Large intestine (tissue), 3 donors: ENCODE measurements at regions not wholly inside any gene's neighbourhood (a gene's known extent, or its start where the extent isn't known, plus 50 kb on each side); places are given as distances from the start of the nearest gene placed in this dataset.

ENCODE experiments used
- DNase-seq, 2 donors: peaks; one replicate each; pipeline versions ENCODE4 v3.0.0 to v3.0.0-alpha.2; 2013
- H3K27ac ChIP-seq: one replicate; pipeline ENCODE4 v1.5.1; 2013; ENCODE audit warnings: low read length
- H3K27me3 ChIP-seq: 2 replicates; pipeline ENCODE4 v1.6.1; 2013; ENCODE audit warnings: low read length; ENCODE audit not compliant: control insufficient read depth, insufficient read depth
- H3K36me3 ChIP-seq: 2 replicates; pipeline ENCODE4 v1.6.1; 2013; ENCODE audit warnings: low read length; ENCODE audit not compliant: control insufficient read depth, insufficient read depth
- H3K4me1 ChIP-seq: one replicate; pipeline ENCODE4 v1.6.1; 2013; ENCODE audit warnings: low read length; ENCODE audit not compliant: control insufficient read depth, insufficient read depth
- H3K4me3 ChIP-seq: one replicate; pipeline ENCODE4 v1.5.1; 2013; ENCODE audit warnings: low read length
- H3K9me3 ChIP-seq: one replicate; pipeline ENCODE4 v1.6.1; 2013; ENCODE audit warnings: mild to moderate bottlenecking, low read depth, low read length, moderate library complexity; ENCODE audit not compliant: control insufficient read depth
- WGBS: methylation state at CpG from one replicate; pipeline ENCODE4 v1.1.5; 2013; ENCODE audit warnings: low lambda C conversion rate; ENCODE audit not compliant: insufficient coverage; 5-methylcytosine and 5-hydroxymethylcytosine counted together

DNA sequence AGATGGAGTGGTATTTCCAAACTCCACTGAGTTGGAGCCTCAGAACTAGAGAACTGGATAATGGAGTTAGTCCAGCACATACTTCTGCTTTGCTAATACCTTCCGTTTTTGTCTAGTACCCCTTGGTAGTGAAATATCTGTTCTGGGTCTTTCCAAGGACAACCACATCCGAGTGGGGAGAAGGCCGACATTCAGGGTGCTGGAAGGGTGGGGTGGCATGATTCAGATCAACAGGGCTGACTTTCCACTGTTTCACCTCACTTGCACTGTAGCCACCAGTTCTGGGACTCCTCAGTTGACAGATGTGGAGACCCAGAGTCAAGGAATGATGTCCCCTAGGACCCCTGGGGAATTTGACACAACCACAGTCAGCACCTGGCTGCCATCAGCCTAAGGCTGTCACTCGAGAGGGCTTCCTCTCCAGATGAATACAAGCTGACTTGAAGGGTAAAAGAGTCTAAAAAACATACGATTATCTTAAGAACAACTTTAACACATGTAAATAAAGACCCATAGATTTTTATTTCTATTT lies 84.8 kb upstream of the HNF1B start:
- Histone ChIP-seq H3K36me3 (no peaks in the 10 kb centered on the region), H3K27ac (no peak overlapping the region), H3K9me3 (no peaks in the 10 kb centered on the region), H3K4me3 (no peak overlapping the region), H3K27me3 (no peaks in the 10 kb centered on the region), H3K4me1 (peaks cover 9% of the 10 kb centered on the region)
- no CpG with 5 or more reads among the region's 5 CpGs for WGBS
- no peak for DNase-seq

DNA sequence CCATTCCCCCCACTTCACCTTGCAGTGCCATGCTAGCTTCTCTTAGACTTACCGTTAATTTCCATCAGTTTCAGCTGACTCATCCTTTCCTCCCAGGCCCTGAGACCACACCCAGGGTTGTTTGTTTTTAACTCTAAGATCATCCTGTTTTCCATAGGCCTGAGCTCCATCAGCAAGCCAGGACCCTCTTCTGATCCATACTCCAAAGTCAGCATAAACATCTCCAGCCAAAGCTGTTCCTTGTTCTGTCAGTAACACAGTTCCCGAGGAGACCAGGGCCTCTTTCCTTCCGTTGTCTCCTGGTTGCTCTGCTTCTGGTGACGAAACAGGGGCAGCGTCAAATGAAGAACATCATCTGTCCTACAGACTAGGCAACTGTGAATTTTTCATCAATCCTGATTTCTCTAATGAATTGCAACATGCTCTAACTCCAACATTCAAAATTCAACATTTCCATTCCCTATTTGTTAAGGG lies 83.8 kb upstream of the HNF1B start:
- DNase-seq: no peak
- WGBS: 77% methylated on average over 3 of the region's 5 CpGs
- Histone ChIP-seq H3K36me3 (no peaks in the 10 kb centered on the region), H3K27me3 (no peaks in the 10 kb centered on the region), H3K4me1 (peaks cover 9% of the 10 kb centered on the region), H3K4me3 (no peak overlapping the region), H3K27ac (no peak overlapping the region), H3K9me3 (no peaks in the 10 kb centered on the region)

DNA sequence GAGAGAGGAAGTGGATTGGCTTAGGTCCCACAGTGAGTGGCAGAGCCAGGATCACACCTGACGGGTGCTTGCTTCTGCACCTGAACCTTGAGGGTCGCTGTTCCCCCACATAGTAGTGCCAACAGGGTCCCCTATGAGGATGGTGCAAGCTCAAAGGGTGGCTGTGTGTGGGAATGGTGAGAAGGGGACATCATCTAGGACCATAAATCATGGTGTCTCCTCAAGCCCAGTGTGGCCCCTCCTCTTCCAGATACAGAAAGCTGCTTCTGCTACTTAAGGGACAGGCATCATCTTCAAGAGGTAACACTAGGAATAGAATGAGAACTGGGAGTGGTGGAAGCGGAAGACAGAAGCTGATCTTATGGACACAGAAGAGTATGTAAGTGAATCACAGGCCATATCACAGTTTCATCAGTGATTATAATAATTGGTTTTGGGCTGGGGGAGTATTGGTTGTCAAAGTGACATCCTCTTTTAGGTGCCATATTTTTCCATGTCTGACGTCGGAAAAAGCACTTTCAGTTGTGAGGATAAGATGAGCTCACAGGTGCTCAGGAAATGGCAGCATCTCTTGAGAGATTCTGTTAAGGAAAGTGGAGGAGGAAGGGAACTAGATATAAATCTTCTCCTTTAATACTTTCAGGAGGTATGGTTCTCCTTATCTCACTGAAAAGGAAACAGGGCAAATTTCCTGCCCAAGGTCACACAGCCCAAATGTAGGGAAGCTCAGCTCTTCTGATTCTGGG lies 83.2 kb upstream of the HNF1B start:
- H3K36me3 ChIP-seq: no peaks in the 10 kb centered on the region
- no peak for DNase-seq
- H3K27ac ChIP-seq: no peak overlapping the region
- no peaks in the 10 kb centered on the region for H3K27me3 ChIP-seq
- H3K4me3 ChIP-seq: no peak overlapping the region
- H3K9me3 ChIP-seq: no peaks in the 10 kb centered on the region
- WGBS: 60% methylated on average over 2 of the region's 5 CpGs
- H3K4me1 ChIP-seq: peaks cover 9% of the 10 kb centered on the region

DNA sequence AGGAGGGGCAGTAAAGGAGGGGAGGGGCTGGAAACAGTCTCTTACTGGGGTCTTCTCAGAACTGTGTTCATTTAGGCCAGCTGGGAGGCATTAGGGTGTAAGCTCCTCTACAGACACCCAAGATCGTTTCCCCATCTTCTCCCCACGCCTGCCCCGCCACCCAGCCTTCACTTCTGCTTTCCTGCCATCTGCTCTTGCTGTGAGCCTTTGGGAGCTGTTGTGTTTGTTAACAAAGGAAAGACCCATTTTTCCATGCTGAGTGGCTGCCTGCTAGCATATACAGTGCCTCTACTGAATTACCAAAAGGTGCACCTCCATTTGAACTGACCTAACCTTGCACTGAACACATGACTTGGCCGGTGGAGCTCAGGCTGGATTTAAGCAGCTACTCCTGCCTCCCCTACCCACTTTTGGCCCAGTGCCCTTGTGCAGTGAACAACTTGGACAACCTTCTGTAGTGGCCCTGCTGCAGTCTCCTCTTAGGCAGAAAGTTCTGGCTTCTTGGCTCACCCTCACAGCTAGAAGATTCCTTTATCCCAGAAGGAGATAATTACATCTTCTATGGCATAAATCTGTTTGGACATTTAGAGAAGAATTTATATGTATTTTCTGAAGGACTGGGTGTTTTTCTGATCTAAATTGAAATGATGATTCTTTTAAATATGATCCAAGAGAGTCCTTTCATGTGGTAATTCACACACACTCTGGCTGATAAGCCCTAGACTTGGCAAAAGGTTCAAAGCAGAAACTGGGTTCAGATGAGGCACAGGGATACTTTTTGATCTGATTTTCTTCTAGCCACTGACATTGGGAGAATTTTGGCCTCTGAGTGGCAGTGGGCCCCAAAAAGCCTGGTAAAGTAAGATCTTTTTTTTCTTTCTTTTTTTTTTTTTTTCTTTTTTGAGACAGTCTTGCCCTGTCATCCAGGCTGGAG lies 81.9 kb upstream of the HNF1B start:
- no peak for DNase-seq
- no peaks in the 10 kb centered on the region for H3K36me3 ChIP-seq
- H3K9me3 ChIP-seq: no peaks in the 10 kb centered on the region
- no peak overlapping the region for H3K4me3 ChIP-seq
- H3K27me3 ChIP-seq: no peaks in the 10 kb centered on the region
- WGBS: no CpG with 5 or more reads among the region's 4 CpGs
- peaks cover 9% of the 10 kb centered on the region for H3K4me1 ChIP-seq
- no peak overlapping the region for H3K27ac ChIP-seq

DNA sequence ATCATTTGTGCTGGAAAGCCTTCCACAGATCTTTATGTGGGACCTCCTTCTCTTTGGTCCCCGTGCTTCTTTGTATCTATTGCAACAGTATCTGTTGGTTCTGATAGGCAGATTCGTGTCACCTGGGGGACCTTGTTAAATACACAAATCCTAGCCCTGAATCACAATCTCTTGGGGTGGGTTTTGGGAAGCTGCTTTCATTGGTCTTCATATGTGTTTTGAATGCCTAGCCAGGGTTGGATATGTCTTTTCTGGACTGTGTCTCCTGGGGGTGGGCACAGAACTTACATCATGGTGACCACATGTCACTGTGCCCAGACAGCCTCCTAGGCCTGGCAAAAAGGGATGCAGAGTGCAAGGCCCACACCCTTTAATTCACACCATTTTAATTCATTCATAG lies 81.0 kb upstream of the HNF1B start:
- no peaks in the 10 kb centered on the region for H3K9me3 ChIP-seq
- DNase-seq: no peak
- H3K27ac ChIP-seq: no peak overlapping the region
- no peaks in the 10 kb centered on the region for H3K36me3 ChIP-seq
- no peaks in the 10 kb centered on the region for H3K27me3 ChIP-seq
- no CpG with 5 or more reads among the region's 2 CpGs for WGBS
- no peak overlapping the region for H3K4me3 ChIP-seq
- peaks cover 9% of the 10 kb centered on the region for H3K4me1 ChIP-seq

DNA sequence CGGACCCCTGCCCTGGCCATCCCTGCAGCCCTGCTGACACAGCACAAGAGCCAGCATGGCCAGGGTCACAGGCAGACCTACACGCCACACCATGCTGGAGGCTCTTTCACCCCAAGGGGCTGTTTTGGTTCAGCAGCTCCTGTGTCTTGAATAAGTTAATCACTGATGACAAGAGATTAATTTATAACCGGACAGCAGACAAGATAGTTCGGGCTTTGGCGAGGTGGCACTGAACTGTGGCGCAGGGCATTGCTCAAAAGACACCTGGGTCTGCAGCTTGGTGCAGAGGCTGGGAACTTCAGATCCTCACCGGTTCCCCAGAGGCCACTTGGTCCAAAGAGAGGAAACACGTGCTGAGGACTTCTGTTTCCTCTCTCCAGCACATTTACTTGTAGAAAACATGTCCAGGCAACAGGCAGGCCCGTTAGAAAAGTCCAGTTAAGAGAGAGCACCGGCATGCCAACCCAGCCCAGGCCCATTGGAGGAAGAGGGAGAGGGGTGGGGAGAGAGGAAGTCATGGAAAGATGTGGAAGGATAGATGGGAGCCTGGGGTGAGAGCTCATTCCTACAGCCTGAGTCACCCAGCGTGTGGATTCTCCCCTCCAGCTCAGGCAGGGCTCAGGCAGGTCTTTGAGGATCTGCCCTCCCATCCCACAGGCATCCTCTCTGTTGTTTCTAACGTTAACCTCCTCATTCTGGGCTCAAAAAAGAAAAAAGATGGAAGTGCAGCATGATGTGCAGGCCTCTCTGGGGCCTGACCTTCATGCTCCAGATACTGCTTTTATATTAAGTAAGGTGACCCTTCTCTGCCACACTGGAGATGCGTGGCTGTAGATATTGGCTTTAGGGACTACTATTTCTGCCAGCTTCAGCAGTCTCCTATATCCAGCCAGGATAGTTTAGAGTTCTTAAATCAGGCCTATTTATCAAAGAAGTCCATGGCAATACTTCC lies 80.0 kb upstream of the HNF1B start:
- DNase-seq: no peak
- Histone ChIP-seq H3K36me3 (no peaks in the 10 kb centered on the region), H3K27ac (no peak overlapping the region), H3K4me3 (no peak overlapping the region), H3K4me1 (peaks cover under 1% of the 10 kb centered on the region), H3K9me3 (no peaks in the 10 kb centered on the region), H3K27me3 (no peaks in the 10 kb centered on the region)
- no CpG with 5 or more reads among the region's 13 CpGs for WGBS

DNA sequence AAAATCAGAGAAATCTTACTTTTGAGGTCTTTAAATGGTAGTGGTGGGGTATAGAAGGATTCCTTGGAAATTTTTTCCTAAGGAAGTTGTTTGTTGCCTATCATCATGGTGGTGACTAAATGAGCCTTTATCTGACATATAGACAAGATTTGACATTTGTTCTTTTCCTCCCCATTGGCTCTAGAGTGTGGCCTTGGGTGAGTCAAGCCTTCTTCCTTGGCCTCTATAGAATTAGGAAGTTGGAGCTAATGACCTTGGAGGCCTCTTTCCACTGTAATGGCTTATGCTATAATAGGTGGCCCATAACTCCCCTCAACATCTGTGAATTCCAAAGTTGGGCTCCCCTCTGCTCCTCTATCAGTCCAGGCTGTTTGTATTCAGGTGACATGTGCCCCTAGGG lies 79.1 kb upstream of the HNF1B start:
- H3K27ac ChIP-seq: no peak overlapping the region
- H3K9me3 ChIP-seq: no peaks in the 10 kb centered on the region
- H3K4me3 ChIP-seq: no peak overlapping the region
- H3K27me3 ChIP-seq: no peaks in the 10 kb centered on the region
- H3K36me3 ChIP-seq: no peaks in the 10 kb centered on the region
- DNase-seq: no peak
- H3K4me1 ChIP-seq: no peaks in the 10 kb centered on the region

DNA sequence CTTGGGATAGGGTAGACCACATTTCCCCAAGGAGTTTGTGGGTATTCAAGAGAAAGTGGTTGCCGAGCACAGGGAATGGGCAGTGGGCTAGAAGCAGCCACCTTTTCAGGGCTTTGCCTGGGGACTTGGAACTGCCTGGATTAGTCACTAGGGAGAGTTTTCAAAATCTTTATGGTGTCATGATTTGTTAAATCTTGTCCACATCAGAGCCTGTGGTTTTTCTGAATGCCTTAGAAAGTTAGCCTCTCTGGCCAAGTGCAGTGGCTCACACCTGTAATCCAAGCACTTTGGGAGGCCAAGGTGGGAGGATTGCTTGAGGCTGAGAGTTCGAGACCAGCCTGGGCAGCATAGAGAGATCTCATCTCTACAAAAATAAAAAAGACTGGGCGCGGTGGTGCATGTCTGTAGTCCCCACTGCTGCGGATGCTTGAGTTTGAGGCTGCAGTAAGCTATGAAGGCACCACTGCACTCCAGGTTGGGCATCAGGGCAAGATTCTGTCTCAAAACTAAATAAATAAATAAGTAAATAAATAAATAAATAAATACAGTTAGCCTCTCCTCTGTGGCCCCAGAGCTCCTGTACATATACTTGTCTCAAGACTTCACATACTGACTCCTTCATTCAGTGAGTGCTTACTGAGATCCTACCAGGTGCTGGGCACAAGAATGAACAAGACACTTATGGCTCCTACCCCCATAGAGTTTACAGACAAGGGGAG lies 76.3 kb upstream of the HNF1B start:
- Histone ChIP-seq H3K4me3 (no peak overlapping the region), H3K27ac (no peak overlapping the region), H3K4me1 (peaks cover 4% of the 10 kb centered on the region), H3K9me3 (no peaks in the 10 kb centered on the region), H3K36me3 (no peaks in the 10 kb centered on the region), H3K27me3 (no peaks in the 10 kb centered on the region)
- 100% methylated on average over 1 of the region's 5 CpGs for WGBS
- no peak for DNase-seq

DNA sequence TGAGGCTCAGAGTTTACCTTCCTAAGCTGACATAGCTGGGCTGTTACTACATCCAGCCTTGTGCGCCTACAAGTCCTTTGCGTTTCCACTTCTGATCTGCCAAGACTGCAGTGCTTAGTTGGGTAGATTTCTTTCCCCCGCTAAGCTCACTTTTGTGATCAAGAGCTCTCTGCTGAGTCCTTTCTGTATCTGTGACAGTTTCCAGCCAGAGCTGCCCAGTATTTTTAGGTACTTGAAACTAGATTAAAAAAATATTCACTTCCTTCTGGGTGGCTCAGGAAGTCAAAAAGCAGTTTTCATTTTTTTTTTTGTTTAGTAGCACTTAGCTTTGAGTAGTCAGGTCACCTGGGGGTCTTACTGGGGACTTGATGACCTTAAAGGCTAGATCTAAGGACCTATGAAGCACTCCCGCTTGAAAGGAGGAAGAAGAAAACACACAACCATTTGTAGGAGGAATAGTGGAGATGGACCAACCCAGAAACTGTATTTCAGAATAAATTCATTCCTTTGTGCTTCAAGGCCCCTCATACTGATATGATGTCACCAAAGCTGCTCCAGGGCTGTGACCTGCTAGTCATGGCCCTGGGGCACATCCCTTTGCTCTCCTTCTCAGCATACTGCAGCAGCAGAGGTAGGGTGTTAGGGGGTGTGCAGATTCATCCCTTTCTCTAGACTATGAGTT lies 75.6 kb upstream of the HNF1B start:
- WGBS: no CpG with 5 or more reads among the region's 4 CpGs
- Histone ChIP-seq H3K36me3 (no peaks in the 10 kb centered on the region), H3K27me3 (no peaks in the 10 kb centered on the region), H3K9me3 (no peaks in the 10 kb centered on the region), H3K4me1 (peaks cover 7% of the 10 kb centered on the region), H3K4me3 (no peak overlapping the region), H3K27ac (no peak overlapping the region)
- DNase-seq: no peak
